ENCODE measurements at regions not wholly inside any gene's neighbourhood (a gene's known extent, or its start where the extent isn't known, plus 50 kb on each side); places are given as distances from the start of the nearest gene placed in this dataset.
"Not testable (repeated sequence)": the region's sequence is repeated elsewhere in the genome, so short reads cannot be mapped to it uniquely, and the experiment has no call there.

DNA sequence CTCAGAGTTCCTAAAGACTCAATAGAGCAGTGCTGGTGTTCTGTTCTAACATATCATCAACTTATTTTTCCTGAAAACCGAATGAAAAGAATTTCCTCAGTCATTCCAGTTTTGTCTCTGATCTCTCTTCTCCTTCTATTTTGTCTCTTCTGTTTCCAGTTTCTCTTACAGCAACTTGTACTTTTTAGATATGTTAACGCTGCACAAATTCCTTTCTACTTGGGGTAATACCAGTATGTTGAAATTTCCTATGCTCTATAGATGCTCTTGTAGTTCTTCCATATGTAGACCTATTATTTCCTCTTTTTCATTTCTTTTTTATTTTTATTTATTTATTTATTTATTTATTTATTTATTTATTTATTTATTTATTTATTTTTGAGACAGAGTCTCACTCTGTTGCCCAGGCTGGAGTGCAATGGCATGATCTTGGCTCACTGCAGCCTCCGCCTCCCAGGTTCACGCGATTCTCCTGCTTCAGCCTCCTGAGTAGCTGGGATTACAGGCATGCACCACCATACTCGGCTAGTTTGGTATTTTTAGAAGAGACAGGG, 80.3 kb downstream of the LYZL2 start:
- not testable (repeated sequence) for TF ChIP-seq POLR2A, CTCF (IDR thresholded peaks at IDR 0.05)

Measured in adrenal gland (tissue), 5 donors.